Neuron (in vitro differentiated cells): ENCODE measurements at regions not wholly inside any gene's neighbourhood (a gene's known extent, or its start where the extent isn't known, plus 50 kb on each side); places are given as distances from the start of the nearest gene placed in this dataset.

ENCODE experiments used
- H2AFZ ChIP-seq: one replicate; pipeline ENCODE4 v1.6.1; 2013; ENCODE audit warnings: low read depth, mild to moderate bottlenecking, inconsistent platforms, low read length, moderate library complexity
- H3K27me3 ChIP-seq: one replicate; pipeline ENCODE4 v1.6.1; 2013; ENCODE audit warnings: low read length; ENCODE audit not compliant: insufficient read depth
- H3K36me3 ChIP-seq: one replicate; pipeline ENCODE4 v1.6.1; 2013; ENCODE audit warnings: low read length; ENCODE audit not compliant: insufficient read depth
- H3K4me1 ChIP-seq: one replicate; pipeline ENCODE4 v1.6.1; 2013; ENCODE audit warnings: low read length; ENCODE audit not compliant: insufficient read depth
- H3K4me3 ChIP-seq: 2 replicates; pipeline ENCODE4 v1.5.1; 2013; ENCODE audit warnings: mild to moderate bottlenecking, low read length, moderate library complexity
- H3K9me3 ChIP-seq: one replicate; pipeline ENCODE4 v1.6.1; 2013; ENCODE audit warnings: low read length

DNA sequence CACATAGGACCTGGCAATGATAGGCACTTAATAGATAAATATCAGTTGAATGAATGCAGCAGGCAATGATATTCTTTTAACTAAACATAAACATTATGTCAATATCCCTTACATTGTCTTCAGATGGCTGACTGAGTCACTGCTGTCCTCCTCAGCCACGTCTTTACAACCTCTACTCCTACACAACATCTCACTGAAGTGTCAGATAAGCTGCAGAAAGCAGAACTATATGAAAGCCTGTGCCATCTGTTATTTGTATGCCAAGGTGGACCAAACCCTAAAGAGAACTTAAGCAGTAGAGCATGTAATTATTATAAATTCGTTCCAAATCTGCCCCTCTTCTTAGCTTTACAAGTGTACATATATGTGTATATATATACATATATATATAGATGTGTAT is 271.2 kb downstream of the RASEF start:
- Histone ChIP-seq H3K36me3 (no peaks in the 10 kb centered on the region), H3K27me3 (no peaks in the 10 kb centered on the region), H3K9me3 (no peaks in the 10 kb centered on the region), H3K4me3 (no peak overlapping the region), H2AFZ (no peak overlapping the region), H3K4me1 (no peaks in the 10 kb centered on the region)

DNA sequence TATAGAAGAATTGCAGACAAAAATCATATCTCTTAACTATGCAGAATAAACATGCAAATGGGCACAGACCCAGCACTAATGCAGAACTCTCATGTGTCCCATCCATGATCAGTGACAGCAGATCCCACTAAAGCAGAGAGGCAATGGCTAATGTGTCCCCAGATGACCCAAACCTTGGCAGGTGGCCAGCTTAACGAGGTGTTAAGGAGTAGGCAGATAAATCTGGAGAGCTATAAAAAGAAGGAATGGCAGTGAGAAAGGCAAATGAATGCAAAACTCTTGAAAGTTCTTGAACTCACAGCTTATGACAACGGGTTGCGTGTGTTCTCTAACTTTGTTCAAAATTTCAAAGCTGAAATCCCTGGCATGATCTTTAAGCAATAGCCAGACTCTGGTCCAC is 265.4 kb downstream of the RASEF start:
- peaks cover 2% of the 10 kb centered on the region for H3K4me1 ChIP-seq
- no peak overlapping the region for H3K4me3 ChIP-seq
- H3K27me3 ChIP-seq, result no peaks in the 10 kb centered on the region
- no peaks in the 10 kb centered on the region for H3K9me3 ChIP-seq
- H3K36me3 ChIP-seq, result no peaks in the 10 kb centered on the region
- H2AFZ ChIP-seq, result no peak overlapping the region

DNA sequence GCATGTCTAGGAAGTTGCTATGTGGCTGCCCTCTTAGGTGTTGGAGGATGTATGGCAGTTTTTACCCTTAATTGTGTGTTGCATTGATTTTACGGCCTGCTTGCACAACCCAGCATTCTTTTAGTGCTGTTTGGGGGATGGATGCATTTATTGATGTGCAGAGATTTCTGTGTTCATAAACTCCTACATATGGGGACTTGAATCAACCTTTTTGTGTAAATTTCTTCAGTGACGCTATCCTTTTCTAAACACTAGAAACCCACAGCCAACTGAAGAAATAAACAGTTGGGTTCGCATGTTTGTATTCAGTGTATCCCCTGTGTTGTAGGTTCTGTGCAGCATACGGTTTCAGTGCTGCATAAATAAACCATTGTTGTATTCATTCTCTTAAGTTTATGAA is 263.7 kb downstream of the RASEF start:
- Histone ChIP-seq H3K9me3 (no peaks in the 10 kb centered on the region), H2AFZ (no peak overlapping the region), H3K36me3 (no peaks in the 10 kb centered on the region), H3K4me1 (peaks cover 5% of the 10 kb centered on the region), H3K27me3 (no peaks in the 10 kb centered on the region), H3K4me3 (no peak overlapping the region)

DNA sequence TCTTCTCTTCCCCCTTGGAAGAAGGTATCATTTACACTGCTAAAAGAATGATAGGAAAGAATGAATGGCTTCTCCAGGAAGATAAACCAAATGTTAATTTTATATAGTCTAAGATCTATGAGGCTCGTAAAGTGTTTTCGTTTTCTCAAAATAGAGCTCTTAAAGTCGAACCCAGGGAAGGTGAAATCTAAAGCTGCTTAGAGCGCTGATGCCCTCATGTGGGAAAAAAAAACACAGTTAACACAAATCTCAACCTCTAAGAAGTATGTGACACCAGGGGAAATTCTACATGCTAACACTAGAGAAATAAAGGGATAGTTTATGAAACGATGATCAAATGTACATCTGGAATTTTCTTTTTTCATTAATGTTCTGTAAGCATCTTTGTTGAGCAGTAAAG is 257.9 kb downstream of the RASEF start:
- no peaks in the 10 kb centered on the region for H3K36me3 ChIP-seq
- H3K4me3 ChIP-seq, result no peak overlapping the region
- no peaks in the 10 kb centered on the region for H3K9me3 ChIP-seq
- no peak overlapping the region for H2AFZ ChIP-seq
- no peaks in the 10 kb centered on the region for H3K27me3 ChIP-seq
- H3K4me1 ChIP-seq, result peaks cover 5% of the 10 kb centered on the region

DNA sequence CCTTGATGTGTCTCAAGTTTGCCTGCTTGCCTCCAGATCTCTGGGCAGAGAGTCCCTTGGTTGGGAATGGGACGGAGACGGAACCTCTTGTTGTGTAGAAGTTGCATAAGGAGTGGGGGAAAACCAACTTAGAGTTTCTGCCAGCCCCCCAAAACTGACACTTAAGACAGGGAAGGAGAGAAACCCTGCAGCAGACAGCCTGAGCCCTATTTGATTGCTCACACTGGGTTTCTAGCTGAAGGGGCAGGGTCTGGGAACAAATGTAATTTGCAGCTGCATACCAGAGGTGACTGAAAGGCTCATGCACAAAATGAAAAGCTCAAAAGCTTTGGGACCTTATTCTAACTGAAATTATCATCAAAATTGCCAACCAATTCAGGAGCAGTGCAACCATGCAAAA is 254.5 kb downstream of the RASEF start:
- Histone ChIP-seq H2AFZ (no peak overlapping the region), H3K36me3 (no peaks in the 10 kb centered on the region), H3K4me3 (no peak overlapping the region), H3K9me3 (no peaks in the 10 kb centered on the region), H3K4me1 (no peaks in the 10 kb centered on the region), H3K27me3 (no peaks in the 10 kb centered on the region)

DNA sequence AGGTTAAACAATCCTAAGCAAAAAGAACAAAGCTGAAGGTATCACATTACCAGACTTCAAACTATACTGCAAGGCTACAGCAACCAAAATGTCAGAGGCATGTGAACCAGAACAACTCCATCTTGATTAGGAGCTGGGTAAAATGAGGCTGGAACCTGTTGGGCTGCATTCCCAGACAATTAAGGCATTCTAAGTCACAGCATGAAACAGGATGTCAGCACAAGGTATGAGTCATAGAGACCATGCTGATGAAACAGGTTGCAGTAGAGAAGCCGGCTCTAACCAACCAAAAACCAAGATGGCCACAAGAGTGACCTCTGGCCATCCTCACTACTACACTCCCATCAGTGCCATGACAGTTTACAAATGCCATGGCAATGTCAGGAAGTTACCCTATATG is 252.0 kb downstream of the RASEF start:
- Histone ChIP-seq H3K4me1 (no peaks in the 10 kb centered on the region), H3K9me3 (no peaks in the 10 kb centered on the region), H2AFZ (no peak overlapping the region), H3K27me3 (no peaks in the 10 kb centered on the region), H3K36me3 (no peaks in the 10 kb centered on the region), H3K4me3 (no peak overlapping the region)

DNA sequence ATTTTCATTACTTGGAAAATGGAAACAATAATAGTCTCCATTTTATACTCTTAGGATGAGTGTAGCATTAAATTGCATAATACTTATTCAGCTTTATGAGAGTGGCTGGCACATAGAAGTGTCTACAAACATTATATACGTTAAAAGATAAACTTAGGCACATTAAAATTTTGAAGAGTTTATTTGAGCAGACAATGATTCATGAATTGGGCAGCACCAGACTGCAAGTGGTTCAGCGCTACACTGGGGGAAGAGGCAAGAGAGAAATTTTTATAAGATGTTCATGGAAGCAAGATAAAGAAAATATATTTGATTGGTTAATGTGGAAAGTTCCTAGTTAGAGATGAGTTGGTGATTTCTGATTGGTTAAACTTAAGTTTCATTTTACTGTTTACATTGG is 243.7 kb downstream of the RASEF start:
- no peaks in the 10 kb centered on the region for H3K27me3 ChIP-seq
- H3K4me1 ChIP-seq, result no peaks in the 10 kb centered on the region
- no peak overlapping the region for H3K4me3 ChIP-seq
- H2AFZ ChIP-seq, result no peak overlapping the region
- H3K9me3 ChIP-seq, result no peaks in the 10 kb centered on the region
- H3K36me3 ChIP-seq, result no peaks in the 10 kb centered on the region

DNA sequence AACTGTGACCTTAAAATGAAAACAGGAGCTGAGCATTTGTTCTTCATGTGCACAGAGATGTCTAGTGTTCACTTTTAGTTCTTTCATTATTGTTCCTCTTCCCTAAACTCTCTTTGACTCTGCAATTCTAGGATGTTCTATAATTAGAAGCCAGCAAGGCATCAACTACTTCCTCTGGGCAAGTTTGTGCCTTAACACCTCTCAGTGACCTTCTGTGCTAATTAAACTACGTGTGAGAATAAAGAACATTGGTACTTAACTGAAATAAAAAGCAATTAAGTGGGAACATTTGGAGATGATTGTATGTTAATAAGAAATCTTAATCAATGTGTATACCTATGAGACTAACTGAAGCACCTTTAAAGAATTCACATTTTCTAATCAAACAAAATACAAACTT is 242.8 kb downstream of the RASEF start:
- Histone ChIP-seq H3K36me3 (no peaks in the 10 kb centered on the region), H3K4me3 (no peak overlapping the region), H3K27me3 (no peaks in the 10 kb centered on the region), H3K9me3 (no peaks in the 10 kb centered on the region), H2AFZ (no peak overlapping the region), H3K4me1 (no peaks in the 10 kb centered on the region)

DNA sequence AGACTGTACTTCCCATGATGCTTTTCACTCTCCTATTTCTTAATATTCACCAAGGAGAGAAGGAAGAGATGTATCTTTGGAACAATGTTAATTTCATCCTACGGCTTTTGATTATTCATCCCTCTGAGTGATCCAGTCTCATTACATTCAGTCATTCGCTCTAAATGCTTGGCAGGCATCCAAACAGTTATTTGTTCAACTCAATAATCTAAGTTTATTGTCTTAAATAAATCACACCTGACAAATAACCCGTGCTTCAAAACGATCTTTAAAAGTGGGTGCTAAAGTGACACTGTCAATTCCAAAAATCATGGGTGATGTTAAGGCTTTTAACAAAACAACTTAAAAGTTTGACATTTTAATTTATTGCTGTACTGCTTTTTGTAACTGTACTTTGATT is 233.1 kb downstream of the RASEF start:
- Histone ChIP-seq H2AFZ (no peak overlapping the region), H3K4me1 (no peaks in the 10 kb centered on the region), H3K9me3 (no peaks in the 10 kb centered on the region), H3K27me3 (no peaks in the 10 kb centered on the region), H3K36me3 (no peaks in the 10 kb centered on the region), H3K4me3 (no peak overlapping the region)

DNA sequence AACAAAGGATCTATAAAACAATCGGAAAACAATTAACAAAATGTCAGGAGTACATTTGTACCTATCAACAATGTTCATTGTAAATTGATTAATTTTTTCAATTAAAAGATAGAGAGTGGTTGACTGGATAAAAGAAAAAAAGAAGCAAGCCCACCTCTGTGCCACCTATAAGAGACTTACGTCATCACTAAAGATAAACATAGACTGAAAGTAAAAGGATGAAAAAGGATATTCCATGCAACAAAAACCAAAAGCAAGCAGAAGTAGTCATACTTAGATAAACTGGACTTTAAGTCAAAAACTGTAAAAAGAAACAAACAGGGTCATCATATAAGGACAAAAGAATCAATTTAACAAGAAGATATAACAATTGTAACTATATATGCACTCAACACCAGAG is 197.4 kb downstream of the RASEF start:
- Histone ChIP-seq H3K4me1 (no peaks in the 10 kb centered on the region), H3K27me3 (no peaks in the 10 kb centered on the region), H3K36me3 (no peaks in the 10 kb centered on the region), H3K4me3 (no peak overlapping the region), H2AFZ (no peak overlapping the region), H3K9me3 (no peaks in the 10 kb centered on the region)

DNA sequence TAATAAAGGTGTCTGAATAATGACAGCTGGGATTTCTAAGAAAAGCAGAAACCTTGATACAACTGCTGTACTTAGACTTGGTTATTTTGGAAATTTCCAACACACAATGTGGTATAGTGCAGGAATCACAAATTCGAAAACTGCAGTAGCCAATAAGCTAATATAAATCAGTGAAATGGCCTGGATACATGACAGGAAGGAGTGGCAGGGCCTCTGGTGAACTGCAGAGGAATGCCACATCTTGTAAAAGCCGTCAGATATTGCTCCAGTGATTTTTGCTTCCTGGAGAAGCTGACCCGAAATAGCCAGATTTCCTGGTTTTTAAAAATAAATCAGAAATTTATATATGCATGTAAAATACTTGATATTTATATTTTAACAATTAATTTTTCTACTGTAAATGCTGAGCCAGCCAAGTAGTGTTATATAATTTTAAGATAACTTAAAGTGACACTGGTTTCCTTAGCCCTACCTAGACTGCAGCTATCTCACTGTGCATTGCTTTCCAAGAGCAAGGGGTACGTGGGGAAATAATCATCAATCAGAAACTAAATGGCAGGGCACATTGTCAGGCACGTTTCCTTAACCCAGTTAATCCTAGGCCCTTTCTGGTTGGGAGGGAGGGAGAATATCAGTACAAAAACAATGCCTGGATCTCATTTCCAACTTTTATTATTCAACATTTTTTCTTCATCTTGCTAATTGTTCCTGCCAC is 182.4 kb downstream of the RASEF start:
- no peak overlapping the region for H2AFZ ChIP-seq
- H3K9me3 ChIP-seq, result no peaks in the 10 kb centered on the region
- H3K36me3 ChIP-seq, result no peaks in the 10 kb centered on the region
- no peaks in the 10 kb centered on the region for H3K4me1 ChIP-seq
- no peaks in the 10 kb centered on the region for H3K27me3 ChIP-seq
- H3K4me3 ChIP-seq, result no peak overlapping the region

DNA sequence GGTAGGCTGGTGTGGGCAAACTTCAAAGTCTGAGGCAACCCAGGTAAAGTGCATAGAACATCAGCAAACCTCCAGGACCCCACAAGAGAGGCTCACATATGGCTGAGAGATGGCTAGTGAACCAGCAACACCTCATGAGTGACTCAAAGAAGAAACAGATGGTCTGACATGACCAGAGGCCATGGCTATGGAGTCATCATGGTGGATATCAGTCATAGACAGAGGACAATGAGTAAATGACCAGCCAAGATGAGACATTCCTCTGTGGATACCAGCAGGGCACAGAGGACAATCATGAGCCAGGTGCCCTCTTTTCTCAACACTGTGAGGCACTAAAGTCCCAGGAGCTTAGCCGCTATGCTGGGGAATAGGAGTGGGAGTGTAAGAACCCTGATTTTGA is 180.8 kb downstream of the RASEF start:
- no peaks in the 10 kb centered on the region for H3K4me1 ChIP-seq
- no peak overlapping the region for H3K4me3 ChIP-seq
- H2AFZ ChIP-seq, result no peak overlapping the region
- H3K36me3 ChIP-seq, result no peaks in the 10 kb centered on the region
- no peaks in the 10 kb centered on the region for H3K27me3 ChIP-seq
- no peaks in the 10 kb centered on the region for H3K9me3 ChIP-seq

DNA sequence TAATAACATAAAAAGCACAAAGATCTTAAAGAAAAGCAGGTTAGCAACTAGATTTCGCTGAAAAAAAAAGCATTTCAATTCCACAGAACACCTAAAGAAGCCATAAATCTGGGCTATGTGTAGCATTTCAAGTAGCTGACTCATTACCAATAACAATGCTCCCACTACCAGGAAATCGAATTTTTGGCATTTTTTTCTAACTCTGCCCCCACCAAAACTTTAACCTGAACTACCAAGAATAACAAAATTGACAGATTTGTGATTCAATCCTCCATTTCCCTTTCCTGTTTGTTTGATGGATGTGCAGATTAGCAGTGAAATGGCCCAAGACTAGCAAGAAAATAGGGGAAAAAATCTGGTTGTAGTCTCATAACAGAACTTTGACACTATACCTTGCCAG is 180.2 kb downstream of the RASEF start:
- Histone ChIP-seq H2AFZ (no peak overlapping the region), H3K9me3 (no peaks in the 10 kb centered on the region), H3K27me3 (no peaks in the 10 kb centered on the region), H3K4me1 (no peaks in the 10 kb centered on the region), H3K36me3 (no peaks in the 10 kb centered on the region), H3K4me3 (no peak overlapping the region)

DNA sequence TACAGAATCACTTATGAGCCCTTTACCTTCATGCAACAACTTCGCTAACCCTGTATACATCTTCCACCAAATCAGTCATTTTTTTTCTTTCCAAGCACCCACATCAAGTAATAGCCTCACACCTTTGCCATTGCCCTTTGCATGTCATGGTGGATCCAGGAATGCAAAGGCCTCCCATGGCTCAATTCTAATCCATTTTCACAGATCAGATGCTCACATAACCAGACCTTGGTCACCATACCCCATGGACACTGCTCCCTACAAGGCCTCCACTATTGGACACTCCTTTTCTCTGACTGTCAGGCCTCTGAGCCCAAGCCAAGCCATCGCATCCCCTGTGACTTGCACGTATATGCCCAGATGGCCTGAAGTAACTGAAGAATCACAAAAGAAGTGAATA is 179.5 kb downstream of the RASEF start:
- Histone ChIP-seq H3K27me3 (no peaks in the 10 kb centered on the region), H2AFZ (no peak overlapping the region), H3K4me3 (no peak overlapping the region), H3K9me3 (no peaks in the 10 kb centered on the region), H3K4me1 (no peaks in the 10 kb centered on the region), H3K36me3 (no peaks in the 10 kb centered on the region)
